Liver (tissue), 7 donors: ENCODE measurements at regions not wholly inside any gene's neighbourhood (a gene's known extent, or its start where the extent isn't known, plus 50 kb on each side); places are given as distances from the start of the nearest gene placed in this dataset.

ENCODE experiments used
- DNase-seq: peaks from one replicate; pipeline ENCODE4 v3.0.0-alpha.2; 2017; ENCODE audit warnings: low spot score
- H3K27ac ChIP-seq, 2 donors: one replicate each; pipeline ENCODE4 v1.7.0; 2013; ENCODE audit warnings: inconsistent platforms in 2 of 2, low read length in 2 of 2, control low read depth in 1 of 2, low read depth in 1 of 2, mild to moderate bottlenecking in 1 of 2
- H3K27me3 ChIP-seq, 4 donors: one replicate each; pipeline versions ENCODE4 v1.6.1 to v1.7.0; 2013; ENCODE audit warnings: low read length in 3 of 4, inconsistent platforms in 1 of 4, mild to moderate bottlenecking in 1 of 4, moderate library complexity in 1 of 4; ENCODE audit not compliant: control insufficient read depth in 4 of 4, insufficient read depth in 4 of 4
- H3K36me3 ChIP-seq, 4 donors: one replicate each; pipeline versions ENCODE4 v1.6.1 to v1.7.0; 2013; ENCODE audit warnings: low read length in 3 of 4, mild to moderate bottlenecking in 3 of 4, low read depth in 1 of 4, moderate library complexity in 1 of 4; ENCODE audit not compliant: control insufficient read depth in 4 of 4, insufficient read depth in 3 of 4
- H3K4me1 ChIP-seq, 4 donors: one replicate each; pipeline versions ENCODE4 v1.6.1 to v1.7.0; 2013; ENCODE audit warnings: low read length in 3 of 4, mild to moderate bottlenecking in 3 of 4, moderate library complexity in 1 of 4; ENCODE audit not compliant: control insufficient read depth in 4 of 4, insufficient read depth in 4 of 4
- H3K4me3 ChIP-seq, 3 donors: one replicate each; pipeline versions ENCODE4 v1.6.1 to v1.7.0; 2013; ENCODE audit warnings: low read length in 3 of 3, control low read depth in 1 of 3, low read depth in 1 of 3, mild to moderate bottlenecking in 1 of 3
- H3K9ac ChIP-seq, 2 donors: one replicate each; pipeline ENCODE4 v1.7.0; 2013; ENCODE audit warnings: low read length in 2 of 2, mild to moderate bottlenecking in 2 of 2, moderate library complexity in 2 of 2, control low read depth in 1 of 2, low read depth in 1 of 2
- H3K9me3 ChIP-seq, 4 donors: one replicate each; pipeline versions ENCODE4 v1.6.1 to v1.7.0; 2013; ENCODE audit warnings: low read length in 3 of 4; ENCODE audit not compliant: control insufficient read depth in 4 of 4
- ATF3 ChIP-seq: IDR thresholded peaks from 2 replicates; pipeline ENCODE4 v1.6.1; 2016; ENCODE audit warnings: antibody characterized with exemption
- FOXA2 ChIP-seq: IDR thresholded peaks from 2 replicates; pipeline ENCODE4 v1.6.1; 2016; ENCODE audit warnings: antibody characterized with exemption
- HNF4G ChIP-seq: IDR thresholded peaks from 2 replicates; pipeline ENCODE4 v1.6.1; 2016; ENCODE audit warnings: antibody characterized with exemption
- NR2F2 ChIP-seq: IDR thresholded peaks from 2 replicates; pipeline ENCODE4 v1.6.1; 2016; ENCODE audit warnings: antibody characterized with exemption
- REST ChIP-seq: IDR thresholded peaks from 2 replicates; pipeline ENCODE4 v1.6.1; 2016; ENCODE audit warnings: antibody characterized with exemption, mild to moderate bottlenecking
- SP1 ChIP-seq: IDR thresholded peaks from 2 replicates; pipeline ENCODE4 v1.6.1; 2018; ENCODE audit warnings: antibody characterized with exemption, mild to moderate bottlenecking
- ZBTB33 ChIP-seq: IDR thresholded peaks from 2 replicates; pipeline ENCODE4 v1.6.1; 2016; ENCODE audit warnings: antibody characterized with exemption
- WGBS: extraction: QIAGEN DNeasy Blood & Tissue Kit; methylation state at CpG from one replicate; pipeline ENCODE4 v1.1.7; 2013; 5-methylcytosine and 5-hydroxymethylcytosine counted together
- TF ChIP-seq, protein P1 (sequence below): IDR thresholded peaks from 2 replicates; pipeline ENCODE4 v1.6.1; 2016; ENCODE audit warnings: antibody characterized with exemption
- donor health status: healthy.
- donor health status: healthy.
- donor health status: healthy.
- donor health status: healthy.

GRCh38 chr3:64911138-64911537 is 223.3 kb upstream of the ADAMTS9 start (continued):
- TF ChIP-seq REST: no peak
- TF ChIP-seq HNF4G: no peak
- TF ChIP-seq NR2F2: no peak
- TF ChIP-seq ATF3: no peak

GRCh38 chr3:64909757-64910467 is 222.1 kb upstream of the ADAMTS9 start:
- Histone ChIP-seq H3K4me3 (no peak overlapping the region), H3K9me3 (no peaks in the 10 kb centered on the region), H3K27ac (no peak overlapping the region), H3K36me3 (no peaks in the 10 kb centered on the region), H3K9ac (no peak overlapping the region), H3K4me1 (no peaks in the 10 kb centered on the region), H3K27me3 (no peaks in the 10 kb centered on the region)
- 80% methylated on average over 4 of the region's 4 CpGs for WGBS
- TF ChIP-seq ZBTB33: no peak
- no peak for DNase-seq

GRCh38 chr3:64909011-64909410 is 221.2 kb upstream of the ADAMTS9 start:
- no peaks in the 10 kb centered on the region for H3K27me3 ChIP-seq
- no peaks in the 10 kb centered on the region for H3K9me3 ChIP-seq
- H3K27ac ChIP-seq: no peak overlapping the region
- no peak overlapping the region for H3K4me3 ChIP-seq
- DNase-seq: no peak
- no peaks in the 10 kb centered on the region for H3K4me1 ChIP-seq
- WGBS: 84% methylated on average over 8 of the region's 8 CpGs
- H3K36me3 ChIP-seq: no peaks in the 10 kb centered on the region
- no peak for TF ChIP-seq NR2F2
- TF ChIP-seq, protein P1, sequence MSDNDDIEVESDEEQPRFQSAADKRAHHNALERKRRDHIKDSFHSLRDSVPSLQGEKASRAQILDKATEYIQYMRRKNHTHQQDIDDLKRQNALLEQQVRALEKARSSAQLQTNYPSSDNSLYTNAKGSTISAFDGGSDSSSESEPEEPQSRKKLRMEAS: no peak
- H3K9ac ChIP-seq: no peak overlapping the region

DNA sequence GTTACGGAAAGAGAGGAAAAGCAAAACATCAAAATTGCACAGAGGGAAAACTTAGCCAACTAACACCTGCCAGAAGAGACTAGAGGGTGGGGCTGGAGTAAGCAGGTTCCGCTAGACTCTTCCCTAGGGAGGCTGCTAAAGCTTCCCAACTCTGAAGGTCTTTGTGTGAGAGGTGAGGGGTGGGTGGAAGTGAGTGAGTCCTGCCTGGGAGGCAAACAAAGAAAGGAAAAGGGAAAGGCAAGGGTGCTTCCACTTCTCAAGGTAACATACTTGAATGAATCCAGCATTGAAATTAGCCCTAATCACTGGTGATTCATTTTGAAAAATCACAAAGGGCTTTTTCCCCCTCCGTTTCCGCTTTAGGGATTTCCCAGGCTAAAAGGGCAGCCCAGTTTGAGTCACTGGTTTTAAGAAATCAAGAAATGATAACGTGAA is 220.5 kb upstream of the ADAMTS9 start:
- Histone ChIP-seq H3K4me1 (no peaks in the 10 kb centered on the region), H3K27ac (no peak overlapping the region), H3K27me3 (no peaks in the 10 kb centered on the region), H3K4me3 (no peak overlapping the region), H3K36me3 (no peaks in the 10 kb centered on the region), H3K9ac (no peak overlapping the region), H3K9me3 (no peaks in the 10 kb centered on the region)
- TF ChIP-seq SP1 (no peak), NR2F2 (peak; percentile 33), FOXA2 (no peak)
- DNase-seq: no peak
- WGBS: 74% methylated on average over 5 of the region's 5 CpGs
